ENCODE measurements at regions not wholly inside any gene's neighbourhood (a gene's known extent, or its start where the extent isn't known, plus 50 kb on each side); places are given as distances from the start of the nearest gene placed in this dataset.

DNA sequence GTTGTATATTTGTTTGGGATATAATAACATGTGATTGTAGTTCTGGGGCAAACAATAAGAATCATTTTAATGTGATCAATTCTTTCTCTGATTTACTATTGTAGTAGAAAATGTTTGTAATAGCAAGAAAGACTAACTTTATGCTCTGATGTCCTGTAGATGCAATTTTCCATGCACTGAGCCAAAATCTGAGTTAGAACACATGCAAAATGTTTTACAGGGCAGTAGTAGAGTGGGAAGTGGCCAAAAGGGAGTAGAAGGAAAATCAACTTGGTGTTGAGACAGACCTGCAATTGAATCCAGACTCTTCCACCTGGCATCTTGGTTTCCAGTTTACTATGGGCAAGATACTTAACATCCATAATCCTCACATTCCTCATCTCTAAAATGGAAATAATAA lies 93.5 kb upstream of the BMP5 start:
- H3K4me3 ChIP-seq (ENCODE audit: low read depth, low read length, poor library complexity, severe bottlenecking): no peak overlapping the region
- no peaks in the 10 kb centered on the region for H4K20me1 ChIP-seq (ENCODE audit: insufficient read depth, low read length)
- H3K27ac ChIP-seq (ENCODE audit: low read depth, low read length, poor library complexity, severe bottlenecking): no peak overlapping the region
- no peaks in the 10 kb centered on the region for H3K4me1 ChIP-seq (ENCODE audit: insufficient read depth, low read length, severe bottlenecking)
- H3K9me2 ChIP-seq (ENCODE audit: low read depth, low read length): no peaks in the 10 kb centered on the region
- no peak overlapping the region for H2AFZ ChIP-seq (ENCODE audit: low read length)
- no peaks in the 10 kb centered on the region for H3F3A ChIP-seq (ENCODE audit: insufficient read depth, low read length)
- TF ChIP-seq, protein P1, sequence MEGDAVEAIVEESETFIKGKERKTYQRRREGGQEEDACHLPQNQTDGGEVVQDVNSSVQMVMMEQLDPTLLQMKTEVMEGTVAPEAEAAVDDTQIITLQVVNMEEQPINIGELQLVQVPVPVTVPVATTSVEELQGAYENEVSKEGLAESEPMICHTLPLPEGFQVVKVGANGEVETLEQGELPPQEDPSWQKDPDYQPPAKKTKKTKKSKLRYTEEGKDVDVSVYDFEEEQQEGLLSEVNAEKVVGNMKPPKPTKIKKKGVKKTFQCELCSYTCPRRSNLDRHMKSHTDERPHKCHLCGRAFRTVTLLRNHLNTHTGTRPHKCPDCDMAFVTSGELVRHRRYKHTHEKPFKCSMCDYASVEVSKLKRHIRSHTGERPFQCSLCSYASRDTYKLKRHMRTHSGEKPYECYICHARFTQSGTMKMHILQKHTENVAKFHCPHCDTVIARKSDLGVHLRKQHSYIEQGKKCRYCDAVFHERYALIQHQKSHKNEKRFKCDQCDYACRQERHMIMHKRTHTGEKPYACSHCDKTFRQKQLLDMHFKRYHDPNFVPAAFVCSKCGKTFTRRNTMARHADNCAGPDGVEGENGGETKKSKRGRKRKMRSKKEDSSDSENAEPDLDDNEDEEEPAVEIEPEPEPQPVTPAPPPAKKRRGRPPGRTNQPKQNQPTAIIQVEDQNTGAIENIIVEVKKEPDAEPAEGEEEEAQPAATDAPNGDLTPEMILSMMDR (IDR thresholded peaks at IDR 0.05; ENCODE audit: low read length): no peak
- no peak for TF ChIP-seq EZH2 (IDR thresholded peaks at IDR 0.05; ENCODE audit: borderline replicate concordance, low read length)
- H3K9me3 ChIP-seq (ENCODE audit: low read length): no peaks in the 10 kb centered on the region
- no peak overlapping the region for H3K9ac ChIP-seq (ENCODE audit: low read length)
- H3K79me2 ChIP-seq (ENCODE audit: insufficient read depth, low read length): no peaks in the 10 kb centered on the region
- H3K4me2 ChIP-seq (ENCODE audit: low read length): no peak overlapping the region
- no peaks in the 10 kb centered on the region for H3K27me3 ChIP-seq (ENCODE audit: insufficient read depth, low read length)
- no peaks in the 10 kb centered on the region for H3K36me3 ChIP-seq (ENCODE audit: insufficient read depth, low read length)

DNA sequence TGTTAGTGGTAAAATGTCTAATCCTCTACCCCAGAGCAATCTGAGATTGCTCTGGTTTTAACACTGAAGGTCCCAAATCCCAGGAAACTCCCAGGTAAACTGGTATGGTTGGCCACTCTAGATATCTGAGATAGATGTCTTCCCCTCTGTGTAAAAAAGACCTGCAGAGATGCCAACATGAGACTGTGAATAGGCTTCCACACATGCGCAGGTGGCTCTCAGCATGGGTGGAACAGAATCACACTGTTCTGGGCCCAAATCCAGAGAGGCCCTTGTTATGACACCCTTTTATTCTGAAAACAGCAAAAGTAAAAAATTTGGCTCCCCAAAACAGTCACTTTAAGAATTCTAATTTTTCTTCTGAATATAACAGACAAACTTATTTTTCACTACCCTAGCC lies 88.7 kb upstream of the BMP5 start:
- Histone ChIP-seq H3K9ac (ENCODE audit: low read length) (no peak overlapping the region), H3K79me2 (ENCODE audit: insufficient read depth, low read length) (no peaks in the 10 kb centered on the region), H3K4me3 (ENCODE audit: low read depth, low read length, poor library complexity, severe bottlenecking) (no peak overlapping the region), H4K20me1 (ENCODE audit: insufficient read depth, low read length) (no peaks in the 10 kb centered on the region), H3K9me3 (ENCODE audit: low read length) (no peaks in the 10 kb centered on the region), H3K36me3 (ENCODE audit: insufficient read depth, low read length) (no peaks in the 10 kb centered on the region), H3K4me2 (ENCODE audit: low read length) (no peak overlapping the region), H2AFZ (ENCODE audit: low read length) (no peak overlapping the region), H3K9me2 (ENCODE audit: low read depth, low read length) (no peaks in the 10 kb centered on the region), H3K27me3 (ENCODE audit: insufficient read depth, low read length) (no peaks in the 10 kb centered on the region), H3F3A (ENCODE audit: insufficient read depth, low read length) (no peaks in the 10 kb centered on the region), H3K27ac (ENCODE audit: low read depth, low read length, poor library complexity, severe bottlenecking) (no peak overlapping the region), H3K4me1 (ENCODE audit: insufficient read depth, low read length, severe bottlenecking) (no peaks in the 10 kb centered on the region)
- TF ChIP-seq, protein P1 (IDR thresholded peaks at IDR 0.05; ENCODE audit: low read length): no peak

DNA sequence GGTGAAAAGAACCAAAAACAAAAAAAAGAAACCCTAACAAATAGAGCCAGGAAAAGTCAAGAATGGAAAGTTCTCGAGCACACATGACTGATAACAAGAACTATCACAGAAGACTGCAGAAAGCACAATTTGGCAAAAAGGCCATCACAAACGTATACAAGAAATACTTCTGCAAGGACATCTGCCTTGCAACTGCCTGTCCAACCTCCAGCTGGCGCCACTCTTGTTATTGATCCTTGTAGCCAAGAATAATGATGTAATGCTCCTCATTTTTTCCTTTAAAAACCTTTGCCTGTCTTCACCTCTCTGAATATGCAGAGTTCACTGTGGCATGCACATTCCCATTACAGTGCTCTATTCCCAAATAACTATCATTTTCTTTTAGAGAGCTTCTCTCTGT lies 87.9 kb upstream of the BMP5 start:
- no peak overlapping the region for H2AFZ ChIP-seq (ENCODE audit: low read length)
- no peak overlapping the region for H3K4me3 ChIP-seq (ENCODE audit: low read depth, low read length, poor library complexity, severe bottlenecking)
- no peak overlapping the region for H3K27ac ChIP-seq (ENCODE audit: low read depth, low read length, poor library complexity, severe bottlenecking)
- no peaks in the 10 kb centered on the region for H3K4me1 ChIP-seq (ENCODE audit: insufficient read depth, low read length, severe bottlenecking)
- no peak for TF ChIP-seq EZH2 (IDR thresholded peaks at IDR 0.05; ENCODE audit: borderline replicate concordance, low read length)
- TF ChIP-seq, protein P1 (IDR thresholded peaks at IDR 0.05; ENCODE audit: low read length): peak; percentile 9; the same call in 1 of the 2 replicates
- H3K9me2 ChIP-seq (ENCODE audit: low read depth, low read length): no peaks in the 10 kb centered on the region
- no peaks in the 10 kb centered on the region for H4K20me1 ChIP-seq (ENCODE audit: insufficient read depth, low read length)
- H3K9ac ChIP-seq (ENCODE audit: low read length): no peak overlapping the region
- no peaks in the 10 kb centered on the region for H3K79me2 ChIP-seq (ENCODE audit: insufficient read depth, low read length)
- no peaks in the 10 kb centered on the region for H3K9me3 ChIP-seq (ENCODE audit: low read length)
- no peaks in the 10 kb centered on the region for H3F3A ChIP-seq (ENCODE audit: insufficient read depth, low read length)
- H3K27me3 ChIP-seq (ENCODE audit: insufficient read depth, low read length): no peaks in the 10 kb centered on the region
- H3K4me2 ChIP-seq (ENCODE audit: low read length): no peak overlapping the region
- H3K36me3 ChIP-seq (ENCODE audit: insufficient read depth, low read length): no peaks in the 10 kb centered on the region
